ENCODE measurements at regions not wholly inside any gene's neighbourhood (a gene's known extent, or its start where the extent isn't known, plus 50 kb on each side); places are given as distances from the start of the nearest gene placed in this dataset.
"Not testable (repeated sequence)": the region's sequence is repeated elsewhere in the genome, so short reads cannot be mapped to it uniquely, and the experiment has no call there.

DNA sequence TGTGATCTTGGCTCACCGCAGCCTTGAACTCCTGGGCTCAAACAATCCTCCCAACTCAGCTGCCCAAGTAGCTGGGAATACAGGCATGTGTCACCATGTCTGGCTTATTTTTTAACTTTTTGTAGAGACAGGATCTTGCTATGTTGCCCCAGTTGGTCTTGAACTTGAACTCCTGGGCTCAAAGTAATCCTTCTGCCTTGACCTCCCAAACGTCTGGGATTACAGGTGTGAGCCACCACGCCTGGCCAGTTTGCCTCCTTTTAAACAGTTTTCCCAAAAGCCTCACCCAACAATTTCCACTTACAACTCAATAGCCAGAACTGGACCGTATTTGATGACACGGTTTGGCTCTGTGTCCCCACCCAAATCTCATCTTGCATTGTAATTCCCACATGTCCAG lies 85.4 kb upstream of the FOXN2 start:
- no peaks in the 10 kb centered on the region for H3K4me1 ChIP-seq (ENCODE audit: insufficient read depth)
- H3K9ac ChIP-seq, result no peak overlapping the region
- WGBS, 2 experiments (ENCODE audit: low coverage in 1 of 2, low lambda C conversion rate in 2 of 2, missing lambda C conversion rate in 2 of 2), result 69 to 70% methylated on average over 5 of the region's 5 CpGs
- TF ChIP-seq EZH2 (IDR thresholded peaks at IDR 0.05; ENCODE audit: insufficient read depth, poor library complexity, severe bottlenecking), result no peak
- no peak for TF ChIP-seq EZH2phosphoT487 (IDR thresholded peaks at IDR 0.05; ENCODE audit: insufficient read depth, low read depth)
- in situ Hi-C loops (cut with MboI), result no loop called here
- no peaks in the 10 kb centered on the region for H3K9me2 ChIP-seq (ENCODE audit: insufficient read depth)
- no peaks in the 10 kb centered on the region for H3K79me2 ChIP-seq (ENCODE audit: insufficient read depth)
- H3K9me3 ChIP-seq (ENCODE audit: low read depth), result no peaks in the 10 kb centered on the region
- no peak overlapping the region for H2AFZ ChIP-seq
- DNase-seq, result no peak
- no peak overlapping the region for H3K4me2 ChIP-seq (ENCODE audit: unreplicated experiment)
- no peaks in the 10 kb centered on the region for H3K27me3 ChIP-seq (replicated peaks; ENCODE audit: insufficient read depth)
- H4K20me1 ChIP-seq (ENCODE audit: insufficient read depth), result no peaks in the 10 kb centered on the region
- H3K4me3 ChIP-seq, result no peak overlapping the region
- no peaks in the 10 kb centered on the region for H3F3A ChIP-seq (ENCODE audit: insufficient read depth)
- H3K36me3 ChIP-seq (ENCODE audit: low read depth), result no peaks in the 10 kb centered on the region
- no peak overlapping the region for H3K27ac ChIP-seq

DNA sequence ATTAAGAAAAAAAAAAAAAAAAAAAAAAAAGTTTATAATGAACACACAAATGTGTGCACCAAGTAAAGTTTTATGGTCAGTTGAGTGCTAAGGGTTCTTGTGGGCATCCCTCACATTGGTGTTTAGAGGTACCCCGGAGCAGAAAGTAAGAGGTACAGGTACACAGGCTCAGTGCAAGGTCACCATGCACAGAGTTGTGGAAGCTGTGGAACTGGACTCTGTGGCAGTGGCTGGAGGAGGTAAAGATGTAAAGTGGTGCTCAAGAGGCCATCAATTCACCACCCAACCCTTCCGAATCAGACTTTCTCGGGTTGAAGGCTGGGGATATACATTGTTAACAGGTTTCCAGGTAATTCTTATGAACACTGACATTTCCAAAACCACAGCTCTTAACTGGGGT lies 83.6 kb upstream of the FOXN2 start:
- Histone ChIP-seq H3K9me2 (ENCODE audit: insufficient read depth) (no peaks in the 10 kb centered on the region), H3K79me2 (ENCODE audit: insufficient read depth) (no peaks in the 10 kb centered on the region), H3K27me3 (replicated peaks; ENCODE audit: insufficient read depth) (no peaks in the 10 kb centered on the region), H3K9ac (no peak overlapping the region), H3K27ac (no peak overlapping the region), H3K36me3 (ENCODE audit: low read depth) (no peaks in the 10 kb centered on the region), H3K4me3 (no peak overlapping the region), H3K4me1 (ENCODE audit: insufficient read depth) (no peaks in the 10 kb centered on the region), H2AFZ (no peak overlapping the region), H3F3A (ENCODE audit: insufficient read depth) (no peaks in the 10 kb centered on the region), H3K9me3 (ENCODE audit: low read depth) (no peaks in the 10 kb centered on the region), H4K20me1 (ENCODE audit: insufficient read depth) (no peaks in the 10 kb centered on the region), H3K4me2 (ENCODE audit: unreplicated experiment) (no peak overlapping the region)
- TF ChIP-seq EZH2 (IDR thresholded peaks at IDR 0.05; ENCODE audit: insufficient read depth, poor library complexity, severe bottlenecking) (no peak), EZH2phosphoT487 (IDR thresholded peaks at IDR 0.05; ENCODE audit: insufficient read depth, low read depth) (no peak)
- 86 to 90% methylated on average over 3 of the region's 3 CpGs for WGBS, 2 experiments (ENCODE audit: low coverage in 1 of 2, low lambda C conversion rate in 2 of 2, missing lambda C conversion rate in 2 of 2)
- in situ Hi-C loops (cut with MboI), result no loop called here
- DNase-seq, result no peak

DNA sequence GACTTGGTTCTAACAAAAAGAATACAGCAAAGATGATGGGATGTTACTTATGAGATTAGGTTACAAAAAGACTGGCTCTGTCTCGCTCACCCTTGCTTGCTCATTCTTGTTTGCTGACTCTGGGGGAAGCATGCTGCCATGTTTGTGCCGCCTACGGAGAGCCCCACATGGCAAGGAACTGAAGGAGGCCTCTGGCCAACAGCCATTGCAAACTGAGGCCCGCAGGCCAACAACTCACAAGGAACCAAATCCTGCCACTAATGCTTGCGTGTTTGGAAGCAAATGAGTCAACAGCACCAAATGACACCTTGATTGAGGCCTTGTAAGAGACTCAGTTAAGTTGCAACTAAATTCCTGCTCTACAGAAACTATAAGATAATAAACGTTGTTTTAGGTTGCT lies 82.1 kb upstream of the FOXN2 start:
- H3K9me3 ChIP-seq (ENCODE audit: low read depth), result no peaks in the 10 kb centered on the region
- no peak for DNase-seq
- WGBS, 2 experiments (ENCODE audit: low coverage in 1 of 2, low lambda C conversion rate in 2 of 2, missing lambda C conversion rate in 2 of 2), result 86 to 96% methylated on average over 6 of the region's 6 CpGs
- in situ Hi-C loops (cut with MboI), result no loop called here
- no peaks in the 10 kb centered on the region for H4K20me1 ChIP-seq (ENCODE audit: insufficient read depth)
- no peak overlapping the region for H3K27ac ChIP-seq
- no peak overlapping the region for H3K4me3 ChIP-seq
- no peaks in the 10 kb centered on the region for H3K27me3 ChIP-seq (replicated peaks; ENCODE audit: insufficient read depth)
- H3K79me2 ChIP-seq (ENCODE audit: insufficient read depth), result no peaks in the 10 kb centered on the region
- H3K36me3 ChIP-seq (ENCODE audit: low read depth), result no peaks in the 10 kb centered on the region
- H3K4me1 ChIP-seq (ENCODE audit: insufficient read depth), result no peaks in the 10 kb centered on the region
- no peaks in the 10 kb centered on the region for H3F3A ChIP-seq (ENCODE audit: insufficient read depth)
- TF ChIP-seq EZH2 (IDR thresholded peaks at IDR 0.05; ENCODE audit: insufficient read depth, poor library complexity, severe bottlenecking) (no peak), EZH2phosphoT487 (IDR thresholded peaks at IDR 0.05; ENCODE audit: insufficient read depth, low read depth) (no peak)
- no peak overlapping the region for H2AFZ ChIP-seq
- no peaks in the 10 kb centered on the region for H3K9me2 ChIP-seq (ENCODE audit: insufficient read depth)
- H3K4me2 ChIP-seq (ENCODE audit: unreplicated experiment), result no peak overlapping the region
- no peak overlapping the region for H3K9ac ChIP-seq

DNA sequence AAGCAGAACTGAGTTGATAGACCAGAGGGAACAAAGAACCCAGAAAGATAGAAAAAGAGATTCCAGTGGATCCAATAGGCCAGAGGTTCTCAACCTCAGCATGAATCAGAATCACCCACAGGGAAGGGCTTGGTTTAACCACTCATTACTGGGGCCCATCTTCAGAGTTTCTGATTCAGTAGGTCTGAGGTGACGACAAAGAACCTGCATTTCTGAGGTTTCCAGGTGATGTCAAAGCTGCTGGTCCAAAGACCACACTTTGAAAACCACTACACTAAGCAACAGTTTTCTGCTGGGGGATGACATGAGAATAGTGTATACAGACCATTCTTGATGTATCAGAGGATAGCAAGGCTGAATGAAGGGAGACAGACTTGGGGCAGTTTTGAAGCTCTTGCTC lies 81.5 kb upstream of the FOXN2 start:
- Histone ChIP-seq H4K20me1 (ENCODE audit: insufficient read depth) (no peaks in the 10 kb centered on the region), H3K9me2 (ENCODE audit: insufficient read depth) (no peaks in the 10 kb centered on the region), H3F3A (ENCODE audit: insufficient read depth) (no peaks in the 10 kb centered on the region), H3K4me3 (no peak overlapping the region), H3K36me3 (ENCODE audit: low read depth) (no peaks in the 10 kb centered on the region), H3K9ac (no peak overlapping the region), H3K79me2 (ENCODE audit: insufficient read depth) (no peaks in the 10 kb centered on the region), H3K4me1 (ENCODE audit: insufficient read depth) (no peaks in the 10 kb centered on the region), H3K27me3 (replicated peaks; ENCODE audit: insufficient read depth) (no peaks in the 10 kb centered on the region), H3K9me3 (ENCODE audit: low read depth) (no peaks in the 10 kb centered on the region), H3K27ac (no peak overlapping the region), H2AFZ (no peak overlapping the region), H3K4me2 (ENCODE audit: unreplicated experiment) (no peak overlapping the region)
- no peak for DNase-seq
- WGBS, 2 experiments (ENCODE audit: low coverage in 1 of 2, low lambda C conversion rate in 2 of 2, missing lambda C conversion rate in 2 of 2), result 89 to 100% methylated on average over 1 of the region's 1 CpG
- TF ChIP-seq EZH2 (IDR thresholded peaks at IDR 0.05; ENCODE audit: insufficient read depth, poor library complexity, severe bottlenecking) (no peak), EZH2phosphoT487 (IDR thresholded peaks at IDR 0.05; ENCODE audit: insufficient read depth, low read depth) (no peak)
- in situ Hi-C loops (cut with MboI), result no loop called here

DNA sequence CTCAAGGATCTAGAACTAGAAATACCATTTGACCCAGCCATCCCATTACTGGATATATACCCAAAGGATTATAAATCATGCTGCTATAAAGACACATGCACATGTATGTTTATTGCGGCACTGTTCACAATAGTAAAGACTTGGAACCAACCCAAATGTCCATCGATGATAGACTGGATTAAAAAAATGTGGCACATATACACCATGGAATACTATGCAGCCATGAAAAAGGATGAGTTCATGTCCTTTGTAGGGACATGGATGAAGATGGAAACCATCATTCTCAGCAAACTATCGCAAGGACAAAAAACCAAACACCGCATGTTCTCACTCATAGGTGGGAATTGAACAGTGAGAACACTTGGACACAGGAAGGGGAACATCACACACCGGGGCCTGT lies 80.7 kb upstream of the FOXN2 start:
- H3K9me3 ChIP-seq (ENCODE audit: low read depth); H3K27me3 ChIP-seq (replicated peaks; ENCODE audit: insufficient read depth); H3K27ac ChIP-seq; H3K36me3 ChIP-seq (ENCODE audit: low read depth); H3K4me2 ChIP-seq (ENCODE audit: unreplicated experiment); DNase-seq; in situ Hi-C loops (cut with MboI); H3K4me3 ChIP-seq; H3F3A ChIP-seq (ENCODE audit: insufficient read depth); H3K79me2 ChIP-seq (ENCODE audit: insufficient read depth); H3K9ac ChIP-seq; H3K9me2 ChIP-seq (ENCODE audit: insufficient read depth); H4K20me1 ChIP-seq (ENCODE audit: insufficient read depth); H3K4me1 ChIP-seq (ENCODE audit: insufficient read depth); H2AFZ ChIP-seq: not testable (repeated sequence)
- 77 to 94% methylated on average over 4 to 5 of the region's 5 CpGs for WGBS, 2 experiments (ENCODE audit: low coverage in 1 of 2, low lambda C conversion rate in 2 of 2, missing lambda C conversion rate in 2 of 2)

All from GM23248 (cell line).